K562 (cell line): ENCODE measurements at regions not wholly inside any gene's neighbourhood (a gene's known extent, or its start where the extent isn't known, plus 50 kb on each side); places are given as distances from the start of the nearest gene placed in this dataset.

ENCODE experiments used
- ATAC-seq: fragments of 200-7000 bp; cut with Tn5 transposase; 3 replicates; pipeline ENCODE4 v1.9.1; 2020; ENCODE audit warnings: moderate library complexity
- BruUV-seq: library from RNA; stranded (reverse); fragments of 400-500 nt; replicated peaks from 2 replicates; lab custom pipeline; 2021; lab: Mats Ljungman, UMichigan
- CTCF ChIA-PET: fragments of 300-600 bp; formaldehyde crosslinking; extraction: SDS; loops from one replicate; lab custom pipeline; 2021; ENCODE audit warnings: low intra/inter-chr PET ratio; lab: Yijun Ruan, JAX
- POLR2A ChIA-PET: fragments of 300-600, 350-650 bp; sonication (Branson Sonifier 250); formaldehyde crosslinking; extraction: SDS; loops from one replicate; lab custom pipeline; 2021; ENCODE audit warnings: antibody characterized with exemption, inconsistent platforms; lab: Yijun Ruan, JAX
- DNase-seq, 4 experiments: peaks; one replicate each; pipeline versions ENCODE4 v3.0.0 to v3.0.0-alpha.2; 2011 to 2018; ENCODE audit warnings: low spot score in 3 of 4, mixed read lengths in 3 of 4; ENCODE audit errors: extremely low read depth in 1 of 4
- FAIRE-seq: peaks from 2 replicates; lab custom pipeline; 2011; peaks lifted over from hg19 to GRCh38; lab: Jason Lieb, UNC
- H2AFZ ChIP-seq: 2 replicates; pipeline ENCODE4 v1.6.0; 2011; ENCODE audit warnings: low read depth, low read length, control low read depth, inconsistent platforms
- H3K27ac ChIP-seq: fragments of 200-600 bp; 3 replicates; pipeline ENCODE4 v1.8.0; 2011; ENCODE audit warnings: low read depth, mild to moderate bottlenecking, control low read depth, inconsistent platforms, low read length, moderate library complexity, mixed read lengths; ENCODE audit errors: extremely low read depth
- H3K27me3 ChIP-seq, 2 experiments: fragments of 300-600 bp in 1 of 2; 2 replicates in 1 of 2; 3 replicates in 1 of 2; pipeline versions ENCODE4 v1.6.0 to v1.8.0; 2011; ENCODE audit warnings: inconsistent platforms in 2 of 2, low read length in 2 of 2, mild to moderate bottlenecking in 1 of 2, mixed read lengths in 1 of 2, moderate library complexity in 1 of 2; ENCODE audit not compliant: control insufficient read depth in 2 of 2, insufficient read depth in 2 of 2
- H3K36me3 ChIP-seq: fragments of 300-600 bp; 3 replicates; pipeline ENCODE4 v1.8.0; 2011; ENCODE audit warnings: mild to moderate bottlenecking, low read length, inconsistent platforms; ENCODE audit not compliant: control insufficient read depth, insufficient read depth
- H3K4me1 ChIP-seq, 2 experiments: fragments of 200-600 bp in 1 of 2; replicated peaks in 1 of 2; 2 replicates in 1 of 2; 3 replicates in 1 of 2; pipeline versions ENCODE4 v1.5.1 to v1.8.0; 2011; ENCODE audit warnings: inconsistent platforms in 2 of 2, low read length in 2 of 2, mild to moderate bottlenecking in 1 of 2, mixed read lengths in 1 of 2, moderate library complexity in 1 of 2; ENCODE audit not compliant: control insufficient read depth in 2 of 2, insufficient read depth in 2 of 2
- H3K4me2 ChIP-seq: 2 replicates; pipeline ENCODE4 v1.6.1; 2011; ENCODE audit warnings: low read length, control low read depth, inconsistent platforms, mixed read lengths; ENCODE audit not compliant: insufficient read depth
- H3K4me3 ChIP-seq: fragments of 200-600 bp; sonication (generic), shearing (Covaris generic); 2 replicates; pipeline ENCODE4 v1.5.1; 2016; ENCODE audit warnings: control low read depth, inconsistent platforms
- H3K79me2 ChIP-seq: fragments of 200-600 bp; 3 replicates; pipeline ENCODE4 v1.8.0; 2011; ENCODE audit warnings: low read length, inconsistent platforms; ENCODE audit not compliant: control insufficient read depth, insufficient read depth
- H3K9ac ChIP-seq, 2 experiments: 2 replicates each; pipeline versions ENCODE4 v1.6.0 to v1.6.1; 2011; ENCODE audit warnings: low read depth in 2 of 2, low read length in 2 of 2, control low read depth in 1 of 2, inconsistent platforms in 1 of 2, mild to moderate bottlenecking in 1 of 2, mixed read lengths in 1 of 2; ENCODE audit not compliant: insufficient read depth in 1 of 2
- H3K9me1 ChIP-seq: one replicate; pipeline ENCODE4 v1.6.0; 2011; ENCODE audit warnings: inconsistent platforms, mild to moderate bottlenecking, low read length, moderate library complexity; ENCODE audit not compliant: control insufficient read depth, insufficient read depth
- H3K9me3 ChIP-seq: replicated peaks from 2 replicates; pipeline ENCODE4 v1.5.1; 2011; ENCODE audit warnings: low read depth, low read length, inconsistent platforms; ENCODE audit not compliant: control insufficient read depth, insufficient read depth
- H4K20me1 ChIP-seq: replicated peaks from 2 replicates; pipeline ENCODE4 v1.6.1; 2011; ENCODE audit warnings: low read length, inconsistent platforms, mixed read lengths; ENCODE audit not compliant: control insufficient read depth, insufficient read depth
- ARID4B ChIP-seq: sonication (generic); formaldehyde crosslinking; IDR thresholded peaks from 2 replicates; pipeline ENCODE4 v1.8.0; 2022; ENCODE audit warnings: mild to moderate bottlenecking, missing genetic modification reagents
- DDX20 ChIP-seq: fragments of 450-650 bp; IDR thresholded peaks from 2 replicates; pipeline ENCODE4 v1.6.1; 2016; ENCODE audit warnings: missing genetic modification characterization, low read depth, mild to moderate bottlenecking, missing compliant biosample characterization, moderate library complexity
- ETV5 ChIP-seq: sonication (generic); formaldehyde crosslinking; IDR thresholded peaks from 2 replicates; pipeline ENCODE4 v1.4.0; 2020; ENCODE audit warnings: low read depth, mild to moderate bottlenecking, missing genetic modification reagents
- EWSR1 ChIP-seq: fragments of 450-650 bp; IDR thresholded peaks from 2 replicates; pipeline ENCODE4 v1.6.1; 2018; ENCODE audit warnings: borderline replicate concordance, mild to moderate bottlenecking, low read depth, moderate library complexity; ENCODE audit not compliant: partially characterized antibody
- GATA2 ChIP-seq: sonication (generic); formaldehyde crosslinking; IDR thresholded peaks from 2 replicates; pipeline ENCODE4 v1.4.0; 2020; ENCODE audit warnings: mild to moderate bottlenecking, missing genetic modification reagents
- KLF6 ChIP-seq: fragments of 250-450 bp; sonication (Bioruptor Pico); IDR thresholded peaks from 2 replicates; pipeline ENCODE4 v1.4.0; 2020; ENCODE audit warnings: mild to moderate bottlenecking, moderate library complexity, borderline replicate concordance
- MEIS2 ChIP-seq: fragments of 450-650 bp; IDR thresholded peaks from 2 replicates; pipeline ENCODE4 v1.6.1; 2014; ENCODE audit warnings: mild to moderate bottlenecking; ENCODE audit not compliant: partially characterized antibody
- PCBP1 ChIP-seq: fragments of 200-400 bp; formaldehyde crosslinking; IDR thresholded peaks from 2 replicates; pipeline ENCODE4 v1.6.1; 2018; ENCODE audit warnings: mild to moderate bottlenecking, low read depth, low read length; ENCODE audit not compliant: poor library complexity, severe bottlenecking
- REST ChIP-seq, 2 experiments: fragments of 450-650 bp; formaldehyde crosslinking in 1 of 2; IDR thresholded peaks; 2 replicates each; pipeline versions ENCODE4 v1.4.0 to v1.6.1; 2014 to 2020; ENCODE audit warnings: mild to moderate bottlenecking in 2 of 2, borderline replicate concordance in 1 of 2, low read depth in 1 of 2
- TAF1 ChIP-seq: IDR thresholded peaks from 2 replicates; pipeline ENCODE4 v1.6.1; 2011; ENCODE audit warnings: mild to moderate bottlenecking, low read length, moderate library complexity; ENCODE audit not compliant: insufficient read depth, control insufficient read depth, severe bottlenecking; ENCODE audit errors: extremely low read depth
- WGBS: fragments of 100-300 bp; shearing (Covaris generic); methylation state at CpG from one replicate; pipeline ENCODE4 v1.1.6; 2016; ENCODE audit warnings: low coverage, mixed read lengths; ENCODE audit not compliant: insufficient coverage; ENCODE audit errors: missing lambda C conversion rate; 5-methylcytosine and 5-hydroxymethylcytosine counted together
- in situ Hi-C: fragments of 300-500 bp; cut with MboI; formaldehyde crosslinking; loops from 4 replicates; pipeline ENCODE4 v1.15.0; 2018; ENCODE audit warnings: inconsistent platforms, mixed read lengths
- intact Hi-C: fragments of 100-400 bp; cut with micrococcal nuclease; formaldehyde crosslinking; loops from 2 replicates; pipeline ENCODE4 v1.14.2; 2022

- H3K9me3 ChIP-seq = no peaks in the 10 kb centered on the region
- peaks cover 0 to 30% of the 10 kb centered on the region in 2 experiments; a peak in 4 of 5 replicates for H3K27me3 ChIP-seq
- FAIRE-seq = no peak
- no peak overlapping the region for H3K4me2 ChIP-seq
- H3K4me3 ChIP-seq = no peak overlapping the region
- H2AFZ ChIP-seq = no peak overlapping the region
- H3K9ac ChIP-seq = no peak overlapping the region
- H3K27ac ChIP-seq = no peak overlapping the region
- ATAC-seq = no peak
- H4K20me1 ChIP-seq = no peaks in the 10 kb centered on the region
- DNase-seq = no peak
- no peaks in the 10 kb centered on the region for H3K36me3 ChIP-seq
- ChIA-PET CTCF (no interaction called here), POLR2A (no interaction called here)
- no peaks in the 10 kb centered on the region for H3K79me2 ChIP-seq
- in situ Hi-C loops = no loop called here
- WGBS = 39% methylated on average over 9 of the region's 22 CpGs
- BruUV-seq = no TSS peak
- H3K4me1 ChIP-seq = no peaks in the 10 kb centered on the region
- intact Hi-C loops = no loop called here
- H3K9me1 ChIP-seq = no peaks in the 10 kb centered on the region
- TF ChIP-seq ETV5 (CRISPR knock-in tag) (no peak), TAF1 (no peak), GATA2 (CRISPR knock-in tag) (no peak), EWSR1 (no peak), REST (IDR thresholded peaks at IDR 0.05; ENCODE audit: borderline replicate concordance) (no peak), REST (CRISPR knock-in tag; IDR thresholded peaks at IDR 0.05; ENCODE audit: low read depth) (no peak), KLF6 (CRISPR knock-in tag) (no peak), MEIS2 (no peak), DDX20 (no peak), PCBP1 (no peak), ARID4B (CRISPR knock-in tag) (no peak)
Measured at GRCh38 chr18:78517328-78517727, 462.3 kb upstream of the SALL3 start.
